GM18861 (cell line): ENCODE measurements at regions not wholly inside any gene's neighbourhood (a gene's known extent, or its start where the extent isn't known, plus 50 kb on each side); places are given as distances from the start of the nearest gene placed in this dataset.

ENCODE experiments used
- ATAC-seq: cut with Tn5 transposase; IDR thresholded peaks from one replicate; pipeline ENCODE4 v1.9.1; 2021; ENCODE audit not compliant: unreplicated experiment

GRCh38 chr16:59320657-59321056, 586.5 kb upstream of the GOT2 start:
- no peak for ATAC-seq

GRCh38 chr16:59319871-59320270, 585.8 kb upstream of the GOT2 start:
- no peak for ATAC-seq

- no peak for ATAC-seq
These were observed 571.7 kb upstream of the GOT2 start for GRCh38 chr16:59305850-59306249.

GRCh38 chr16:59296888-59297287, 562.8 kb upstream of the GOT2 start:
- no peak for ATAC-seq

GRCh38 chr16:59295993-59296736, 562.0 kb upstream of the GOT2 start:
- ATAC-seq: no peak

- ATAC-seq: no peak
These were observed 561.4 kb upstream of the GOT2 start for GRCh38 chr16:59295474-59295873.

- ATAC-seq: no peak
These were observed 556.6 kb upstream of the GOT2 start for GRCh38 chr16:59290718-59291117.

- ATAC-seq: no peak
These were observed 555.0 kb upstream of the GOT2 start for GRCh38 chr16:59289151-59289550.

GRCh38 chr16:59274141-59274540, 540.0 kb upstream of the GOT2 start:
- no peak for ATAC-seq

GRCh38 chr16:59263955-59264354, 529.8 kb upstream of the GOT2 start:
- ATAC-seq: no peak

GRCh38 chr16:59260892-59261291, 526.8 kb upstream of the GOT2 start:
- no peak for ATAC-seq

GRCh38 chr16:59259950-59260319, 525.8 kb upstream of the GOT2 start:
- no peak for ATAC-seq

- ATAC-seq: no peak
These were observed 525.2 kb upstream of the GOT2 start for GRCh38 chr16:59259074-59259949.

- no peak for ATAC-seq
These were observed 518.2 kb upstream of the GOT2 start for GRCh38 chr16:59252317-59252716.

- ATAC-seq: no peak
These were observed 514.9 kb upstream of the GOT2 start for GRCh38 chr16:59249011-59249410.

GRCh38 chr16:59242556-59242955, 508.4 kb upstream of the GOT2 start:
- ATAC-seq: no peak

- ATAC-seq: no peak
These were observed 504.1 kb upstream of the GOT2 start for GRCh38 chr16:59238246-59238645.

GRCh38 chr16:59236804-59237458, 502.8 kb upstream of the GOT2 start:
- no peak for ATAC-seq

- ATAC-seq: no peak
These were observed 490.3 kb upstream of the GOT2 start for GRCh38 chr16:59224401-59224800.

GRCh38 chr16:59220011-59220410, 485.9 kb upstream of the GOT2 start:
- ATAC-seq: no peak

GRCh38 chr16:59216291-59216690, 482.2 kb upstream of the GOT2 start:
- ATAC-seq: no peak

- no peak for ATAC-seq
These were observed 480.3 kb upstream of the GOT2 start for GRCh38 chr16:59214455-59214854.
